Upper lobe of left lung (tissue), 6 donors: ENCODE measurements at regions not wholly inside any gene's neighbourhood (a gene's known extent, or its start where the extent isn't known, plus 50 kb on each side); places are given as distances from the start of the nearest gene placed in this dataset.

ENCODE experiments used
- ATAC-seq, 2 donors: fragments of 200-7000 bp; cut with Tn5 transposase; one replicate each; pipeline ENCODE4 v1.9.1; 2022; ENCODE audit warnings: mild to moderate bottlenecking in 2 of 2, moderate library complexity in 2 of 2; ENCODE audit not compliant: low FRiP score in 2 of 2
- DNase-seq, 2 donors: peaks; one replicate each; pipeline ENCODE4 v3.0.0-alpha.2; 2019 to 2020
- H3K27ac ChIP-seq, 4 donors: fragments of 200-600 bp; sonication (generic); one replicate each; pipeline ENCODE4 v1.5.1; 2016 to 2019
- H3K27me3 ChIP-seq, 4 donors: fragments of 200-600 bp; sonication (generic); one replicate each; pipeline ENCODE4 v1.5.1; 2017 to 2019
- H3K36me3 ChIP-seq, 4 donors: fragments of 200-600 bp; sonication (generic); one replicate each; pipeline ENCODE4 v1.5.1; 2016 to 2019
- H3K4me1 ChIP-seq, 4 donors: fragments of 200-600 bp; sonication (generic); one replicate each; pipeline ENCODE4 v1.5.1; 2018 to 2019
- H3K4me3 ChIP-seq, 4 donors: fragments of 200-600 bp; sonication (generic); one replicate each; pipeline ENCODE4 v1.5.1; 2017 to 2019; ENCODE audit warnings: mild to moderate bottlenecking in 2 of 4, moderate library complexity in 1 of 4
- H3K9me3 ChIP-seq, 4 donors: fragments of 200-600 bp; sonication (generic); one replicate each; pipeline ENCODE4 v1.5.1; 2018 to 2019
- CTCF ChIP-seq, 6 experiments: fragments of 450-650 bp in 4 of 6; fragments of 200-600 bp in 2 of 6; sonication (generic) in 2 of 6; IDR thresholded peaks; one replicate each; pipeline ENCODE4 v1.5.1; 2016 to 2019; ENCODE audit warnings: antibody characterized with exemption in 6 of 6
- EP300 ChIP-seq, 4 donors: sonication (generic); formaldehyde crosslinking; IDR thresholded peaks; one replicate each; pipeline ENCODE4 v1.5.1; 2017; ENCODE audit warnings: antibody characterized with exemption in 4 of 4, control low read depth in 2 of 4
- POLR2A ChIP-seq, 4 donors: fragments of 450-650 bp; IDR thresholded peaks; one replicate each; pipeline ENCODE4 v1.5.1; 2016 to 2017; ENCODE audit warnings: antibody characterized with exemption in 4 of 4, mild to moderate bottlenecking in 2 of 4
- POLR2AphosphoS5 ChIP-seq, 2 donors: sonication (generic); formaldehyde crosslinking; IDR thresholded peaks; one replicate each; pipeline ENCODE4 v1.5.1; 2017; ENCODE audit warnings: antibody characterized with exemption in 2 of 2
- WGBS, 2 donors: methylation state at CpG; one replicate each; pipeline ENCODE4 v1.1.5; 2017 to 2018; 5-methylcytosine and 5-hydroxymethylcytosine counted together
- donor health status: DM: no; HTN: no; CAD: no; lungs with moderate emphysema.
- donor health status: DM: no; HTN: yes; CAD: no; lungs with severe emphysema.

- no peak for DNase-seq
- no peaks in the 10 kb centered on the region for H3K36me3 ChIP-seq
- no peaks in the 10 kb centered on the region for H3K9me3 ChIP-seq
- no peak overlapping the region for H3K27ac ChIP-seq
- H3K4me3 ChIP-seq, result no peak overlapping the region
- TF ChIP-seq POLR2AphosphoS5 (IDR thresholded peaks at IDR 0.05) (no peak), POLR2A (IDR thresholded peaks at IDR 0.05) (no peak), EP300 (IDR thresholded peaks at IDR 0.05) (no peak), CTCF (IDR thresholded peaks at IDR 0.05) (no peak)
- no peaks in the 10 kb centered on the region for H3K27me3 ChIP-seq
- H3K4me1 ChIP-seq, result peaks cover 0 to 4% (median 3%) of the 10 kb centered on the region in 4 donors
- WGBS, 2 donors, result 85 to 88% methylated on average over 2 of the region's 2 CpGs
- no peak for ATAC-seq
Observed at GRCh38 chr6:22057962-22058361, 238.9 kb downstream of the PRL start.

- DNase-seq, result no peak
- no peak overlapping the region for H3K4me3 ChIP-seq
Observed at GRCh38 chr6:22059126-22059525, 237.7 kb downstream of the PRL start.

GRCh38 chr6:22059946-22060345 lies 236.9 kb downstream of the PRL start:
- H3K36me3 ChIP-seq, result no peaks in the 10 kb centered on the region
- no peak for ATAC-seq
- DNase-seq, result no peak
- TF ChIP-seq POLR2AphosphoS5 (IDR thresholded peaks at IDR 0.05), result no peak
- no peak for TF ChIP-seq POLR2A (IDR thresholded peaks at IDR 0.05)
- TF ChIP-seq CTCF (IDR thresholded peaks at IDR 0.05), result no peak
- no peaks in the 10 kb centered on the region for H3K9me3 ChIP-seq
- no peak overlapping the region for H3K27ac ChIP-seq
- 21 to 57% methylated on average over 1 of the region's 1 CpG for WGBS, 2 donors
- no peak overlapping the region for H3K4me3 ChIP-seq
- peaks cover 3 to 10% (median 8%) of the 10 kb centered on the region in 4 donors for H3K4me1 ChIP-seq
- H3K27me3 ChIP-seq, result no peaks in the 10 kb centered on the region

More at GRCh38 chr6:22059126-22059525, 237.7 kb downstream of the PRL start:
- WGBS, 2 donors, result 85 to 93% methylated on average over 3 of the region's 3 CpGs
- TF ChIP-seq POLR2A (IDR thresholded peaks at IDR 0.05) (no peak), EP300 (IDR thresholded peaks at IDR 0.05) (no peak), CTCF (IDR thresholded peaks at IDR 0.05) (no peak)
- Histone ChIP-seq H3K9me3 (no peaks in the 10 kb centered on the region), H3K4me1 (peaks cover 3 to 10% (median 8%) of the 10 kb centered on the region in 4 donors), H3K27me3 (no peaks in the 10 kb centered on the region), H3K36me3 (no peaks in the 10 kb centered on the region), H3K27ac (no peak overlapping the region)
- no peak for ATAC-seq

GRCh38 chr6:22062807-22063408 lies 233.9 kb downstream of the PRL start:
- peak; percentile 57 to 93 for ATAC-seq
- Histone ChIP-seq H3K36me3 (no peaks in the 10 kb centered on the region), H3K27me3 (no peaks in the 10 kb centered on the region), H3K27ac (no peak overlapping the region), H3K9me3 (no peaks in the 10 kb centered on the region), H3K4me3 (no peak overlapping the region), H3K4me1 (peaks cover 3 to 15% (median 9%) of the 10 kb centered on the region in 4 donors)
- DNase-seq, result peak in 1 of 2 donors; percentile 52
- no peak for TF ChIP-seq EP300 (IDR thresholded peaks at IDR 0.05)
- TF ChIP-seq POLR2A (IDR thresholded peaks at IDR 0.05), result no peak
- no peak for TF ChIP-seq CTCF (IDR thresholded peaks at IDR 0.05)
- TF ChIP-seq POLR2AphosphoS5 (IDR thresholded peaks at IDR 0.05), result no peak
- WGBS, 2 donors, result 33 to 47% methylated on average over 12 to 21 of the region's 21 CpGs

- H3K36me3 ChIP-seq, result no peaks in the 10 kb centered on the region
- no peaks in the 10 kb centered on the region for H3K27me3 ChIP-seq
- 88 to 91% methylated on average over 1 of the region's 1 CpG for WGBS, 2 donors
- no peak overlapping the region for H3K27ac ChIP-seq
- DNase-seq (no peak), ATAC-seq (no peak)
- TF ChIP-seq POLR2A (IDR thresholded peaks at IDR 0.05) (no peak), POLR2AphosphoS5 (IDR thresholded peaks at IDR 0.05) (no peak), CTCF (IDR thresholded peaks at IDR 0.05) (no peak), EP300 (IDR thresholded peaks at IDR 0.05) (no peak)
- H3K9me3 ChIP-seq, result no peaks in the 10 kb centered on the region
- H3K4me1 ChIP-seq, result peaks cover 3 to 15% (median 9%) of the 10 kb centered on the region in 4 donors
- H3K4me3 ChIP-seq, result no peak overlapping the region
Observed at GRCh38 chr6:22064558-22064957, 232.3 kb downstream of the PRL start.
